NCI-H128 (cell line): ENCODE measurements at regions not wholly inside any gene's neighbourhood (a gene's known extent, or its start where the extent isn't known, plus 50 kb on each side); places are given as distances from the start of the nearest gene placed in this dataset.
"Not testable (repeated sequence)": the region's sequence is repeated elsewhere in the genome, so short reads cannot be mapped to it uniquely, and the experiment has no call there.

Experiments used
- DNase-seq: peaks from one replicate; lab custom pipeline; 2025; ENCODE audit not compliant: unreplicated experiment; lab: John Stamatoyannopoulos, UW

GRCh38 chr4:149870008-149870407, 54.4 kb upstream of the IQCM start:
- DNase-seq, result no peak

DNA sequence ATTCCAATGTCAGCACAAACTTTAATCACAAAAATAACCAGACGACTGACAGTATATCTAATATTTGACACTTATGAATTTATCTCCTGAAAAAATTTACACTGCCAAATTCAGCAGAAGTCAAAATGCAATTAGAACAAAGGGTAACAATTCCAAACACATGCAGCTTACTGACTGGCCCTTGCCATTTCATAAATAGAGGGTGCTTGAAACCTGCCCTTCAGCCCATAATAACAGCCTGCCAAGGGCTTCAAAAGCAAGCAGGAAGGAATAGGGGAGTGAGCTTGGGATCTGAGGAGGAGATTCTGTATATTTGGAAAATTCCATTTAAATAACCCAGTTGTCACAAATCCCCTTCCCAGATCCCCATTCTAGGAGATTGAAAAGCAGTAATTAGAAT, 66.1 kb upstream of the IQCM start:
- no peak for DNase-seq

DNA sequence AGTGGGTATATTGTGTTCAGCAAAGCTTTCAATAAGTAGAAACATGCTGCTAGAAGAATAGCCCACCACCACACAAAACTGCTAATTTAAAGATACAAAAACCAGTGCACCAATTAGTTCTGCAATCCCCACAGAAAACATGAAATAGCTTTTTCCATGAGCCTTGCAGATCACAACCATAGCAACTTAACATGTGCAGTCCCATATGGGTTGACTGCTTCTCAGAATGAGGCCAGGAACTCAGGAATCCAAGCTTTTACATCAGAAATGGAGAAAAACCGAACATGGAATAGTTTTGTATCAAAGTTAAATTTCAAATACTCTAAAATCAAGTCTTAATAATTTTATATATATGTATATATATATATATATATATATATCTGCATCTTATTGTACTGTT, 66.6 kb upstream of the IQCM start:
- no peak for DNase-seq

DNA sequence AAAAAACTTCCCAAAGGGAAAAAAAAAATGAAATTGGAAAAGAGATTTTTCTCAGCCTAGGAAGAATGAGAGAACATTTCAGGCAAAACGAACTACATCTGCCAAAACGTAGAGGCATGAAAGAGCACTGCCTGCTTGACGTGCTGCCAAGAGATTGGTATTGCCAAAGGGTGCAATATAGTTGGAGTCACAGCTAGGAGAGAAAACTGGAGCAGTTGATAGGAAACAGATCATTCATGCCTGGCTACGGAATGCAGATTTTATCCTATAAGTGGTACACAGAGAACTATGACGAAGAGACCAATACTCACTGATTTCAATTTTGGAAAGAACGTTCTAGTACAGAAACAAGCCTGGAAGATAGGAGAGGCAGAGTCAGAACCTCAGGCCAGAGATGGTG, 68.4 kb upstream of the IQCM start:
- no peak for DNase-seq

DNA sequence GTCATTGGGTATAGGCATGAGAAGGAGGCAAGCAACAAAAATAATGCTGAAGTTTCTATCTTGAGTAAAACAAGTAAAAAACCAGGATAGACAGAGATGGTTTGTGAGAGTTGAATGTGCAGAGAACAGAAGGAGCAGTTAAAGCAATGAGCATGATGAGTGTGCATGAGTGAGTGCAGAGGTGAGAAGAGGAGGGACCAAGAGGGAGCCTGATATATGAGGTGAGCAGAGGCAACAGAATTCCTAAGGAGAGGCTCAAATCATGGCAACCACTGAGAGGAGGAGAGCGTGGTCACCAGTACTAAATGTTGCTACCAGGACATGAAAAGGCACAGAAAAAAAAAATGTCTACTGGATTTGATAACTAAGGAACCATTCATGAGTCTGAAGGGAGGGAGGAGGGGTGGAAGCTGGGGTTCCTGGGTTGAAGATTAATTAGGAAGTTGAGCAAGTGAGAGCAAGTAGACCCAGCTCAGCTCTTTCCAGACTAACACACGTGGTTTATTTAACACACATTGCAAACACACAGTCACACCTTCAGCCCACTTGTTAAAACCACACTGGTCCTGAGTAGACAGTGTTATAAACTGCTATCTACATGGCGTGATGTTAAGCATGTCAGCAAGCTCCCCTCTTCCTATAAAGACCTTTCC, 69.0 kb upstream of the IQCM start:
- DNase-seq, result no peak

GRCh38 chr4:149885896-149886295, 70.3 kb upstream of the IQCM start:
- DNase-seq, result no peak

- DNase-seq, result no peak
Measured at GRCh38 chr4:149886786-149887490, 71.3 kb upstream of the IQCM start.

- DNase-seq, result no peak
Measured at GRCh38 chr4:149889991-149890390, 74.3 kb upstream of the IQCM start.

DNA sequence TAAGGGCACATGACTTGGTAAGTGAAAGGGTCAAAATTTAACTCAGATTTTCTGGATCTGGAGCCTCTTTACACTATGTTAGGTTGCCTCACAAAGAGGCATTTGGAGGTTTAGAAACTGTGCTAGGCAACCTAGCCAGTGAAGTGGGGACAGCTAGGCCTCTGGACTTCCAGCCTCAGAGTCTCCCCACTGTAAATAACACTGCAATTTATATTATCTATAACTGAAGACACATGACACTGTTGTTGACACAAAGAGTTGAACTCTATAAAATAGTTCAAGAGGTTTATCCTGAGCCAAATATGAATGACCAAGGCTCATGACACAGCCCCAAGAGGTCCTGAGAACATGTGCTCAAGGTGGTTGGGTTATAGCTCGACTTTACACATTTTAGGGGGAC, 74.9 kb upstream of the IQCM start:
- DNase-seq, result no peak

DNA sequence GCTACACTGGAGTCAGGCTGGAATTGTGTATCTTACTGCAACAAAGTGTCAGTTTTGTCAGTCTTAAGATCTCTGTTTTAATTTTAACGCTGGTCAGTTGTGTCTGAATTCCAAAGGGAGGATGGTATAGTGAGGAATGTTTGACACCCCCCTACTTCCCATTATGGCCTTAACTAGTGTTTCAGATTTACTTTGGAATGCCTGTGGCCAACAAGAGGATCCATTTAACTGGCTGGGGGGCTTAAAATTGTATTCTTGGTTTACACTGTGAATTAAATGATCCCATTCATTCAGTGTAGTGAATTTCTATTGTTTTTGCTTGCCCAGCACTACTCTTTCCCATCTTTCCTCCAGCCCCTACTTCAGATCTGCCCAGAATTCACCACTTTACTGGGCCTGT, 75.8 kb upstream of the IQCM start:
- DNase-seq, result no peak

- no peak for DNase-seq
Measured at GRCh38 chr4:149896432-149896831, 80.8 kb upstream of the IQCM start.

GRCh38 chr4:149897783-149898182, 82.1 kb upstream of the IQCM start:
- no peak for DNase-seq

DNA sequence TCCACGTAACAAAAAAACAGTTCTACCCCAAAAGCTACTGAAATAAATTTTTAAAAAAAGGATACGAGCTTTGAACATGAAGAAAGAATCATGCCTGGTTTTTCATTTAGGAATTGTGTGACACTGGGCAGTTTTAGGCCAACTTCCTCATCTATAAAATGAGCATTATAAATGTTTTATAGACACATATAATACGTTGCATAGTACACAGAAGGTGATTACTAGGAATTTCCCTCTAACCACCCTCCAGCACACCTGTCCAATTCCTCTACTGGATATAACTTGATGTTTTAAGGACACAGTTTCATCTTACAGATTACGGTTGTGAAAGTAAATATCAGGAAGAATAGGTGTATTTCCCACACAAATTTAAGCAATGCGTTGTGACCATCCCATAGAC, 85.5 kb upstream of the IQCM start:
- no peak for DNase-seq

- DNase-seq, result no peak
Measured at GRCh38 chr4:149902242-149902641, 86.6 kb upstream of the IQCM start.

- DNase-seq, result no peak
Measured at GRCh38 chr4:149910177-149910576, 94.5 kb upstream of the IQCM start.

DNA sequence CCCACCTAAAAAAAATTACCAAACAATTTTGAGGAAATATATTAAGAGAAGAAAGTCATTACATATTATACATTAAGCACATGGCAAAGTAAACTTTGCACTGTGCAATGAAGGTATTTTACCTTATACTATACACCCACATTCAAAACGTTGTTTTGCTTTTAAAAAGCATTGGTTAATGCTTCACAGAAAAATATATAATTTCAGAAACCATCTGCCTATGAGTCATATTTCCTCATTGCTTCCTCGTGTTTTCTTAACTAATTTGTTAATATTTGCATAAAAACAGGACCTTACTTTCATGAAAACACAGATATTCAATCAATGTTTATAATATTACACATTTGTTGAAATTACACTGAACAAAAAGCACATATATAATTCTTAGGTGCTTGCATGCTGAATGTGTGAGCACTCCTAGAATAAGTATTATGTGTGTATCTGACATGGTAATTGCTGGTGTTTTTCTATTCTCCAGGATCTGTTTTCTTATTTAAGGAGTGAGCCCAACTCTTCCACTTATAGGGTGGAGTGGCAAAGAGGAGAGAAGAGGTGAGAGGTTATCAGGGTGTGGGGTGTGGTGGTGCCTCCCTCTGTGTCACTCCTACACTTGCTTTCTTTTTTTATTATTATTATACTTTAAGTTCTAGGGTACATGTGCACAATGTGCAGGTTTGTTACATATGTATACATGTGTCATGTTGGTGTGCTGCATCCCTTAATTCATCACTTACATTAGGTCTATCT, 95.1 kb upstream of the IQCM start:
- DNase-seq, result no peak

DNA sequence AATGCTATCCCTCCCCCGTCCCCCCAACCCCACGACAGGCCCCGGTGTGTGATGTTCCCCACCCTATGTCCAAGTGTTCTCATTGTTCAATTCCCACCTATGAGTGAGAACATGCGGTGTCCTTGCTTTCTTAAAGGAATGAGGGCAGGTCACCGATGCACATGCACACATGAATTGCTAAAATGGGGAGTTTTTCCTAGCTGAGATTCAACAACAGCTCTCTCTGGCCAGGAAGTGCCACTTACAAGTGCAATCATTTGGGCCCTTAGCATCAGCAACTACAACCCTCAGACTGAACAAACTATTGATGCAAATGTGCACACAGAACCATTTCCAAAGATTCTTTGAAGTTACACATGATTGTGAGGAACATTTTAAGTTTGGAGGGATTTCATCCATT, 95.7 kb upstream of the IQCM start:
- no peak for DNase-seq

GRCh38 chr4:149912000-149912399, 96.4 kb upstream of the IQCM start:
- DNase-seq, result no peak

GRCh38 chr4:149914119-149915115, 98.8 kb upstream of the IQCM start:
- no peak for DNase-seq

DNA sequence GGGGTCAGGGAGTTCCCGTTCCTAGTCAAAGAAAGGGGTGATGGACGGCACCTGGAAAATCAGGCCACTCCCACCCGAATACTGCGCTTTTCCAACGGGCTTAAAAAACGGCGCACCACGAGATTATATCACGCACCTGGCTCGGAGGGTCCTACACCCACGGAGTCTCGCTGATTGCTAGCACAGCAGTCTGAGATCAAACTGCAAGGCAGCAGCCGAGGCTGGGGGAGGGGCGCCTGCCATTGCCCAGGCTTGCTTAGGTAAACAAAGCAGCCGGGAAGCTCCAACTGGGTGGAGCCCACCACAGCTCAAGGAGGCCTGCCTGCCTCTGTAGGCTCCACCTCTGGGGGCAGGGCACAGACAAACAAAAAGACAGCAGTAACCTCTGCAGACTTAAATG, 100.1 kb upstream of the IQCM start:
- DNase-seq, result not testable (repeated sequence)

GRCh38 chr4:149923736-149924135, 108.1 kb upstream of the IQCM start:
- DNase-seq, result no peak
